ENCODE measurements at regions not wholly inside any gene's neighbourhood (a gene's known extent, or its start where the extent isn't known, plus 50 kb on each side); places are given as distances from the start of the nearest gene placed in this dataset.

DNA sequence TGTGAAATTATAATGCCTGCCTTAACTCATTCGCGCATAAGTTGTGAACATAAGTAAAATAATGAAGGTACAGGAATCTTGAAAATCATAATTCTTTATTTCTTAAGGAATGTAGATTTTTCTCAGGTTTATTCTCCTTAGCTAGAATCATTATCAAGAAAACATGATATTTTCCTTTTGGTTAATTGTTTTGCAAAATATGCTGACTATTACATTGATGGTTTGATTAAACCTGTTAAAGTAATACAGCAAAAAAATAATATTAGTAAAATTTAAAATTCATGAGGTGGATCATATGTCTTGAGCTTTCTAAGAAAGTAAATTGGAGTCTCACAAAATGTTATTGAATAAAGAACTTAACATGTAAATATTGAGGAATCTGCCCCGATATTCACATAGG is 178.7 kb upstream of the TRAM1L1 start:
- H3K27ac ChIP-seq (ENCODE audit: low read length, poor library complexity, severe bottlenecking) = no peak overlapping the region
- no peak overlapping the region for H3K18ac ChIP-seq (ENCODE audit: low read depth in 1 of 2, low read length in 2 of 2)
- H3K36me3 ChIP-seq (ENCODE audit: control insufficient read depth in 1 of 2, insufficient read depth in 2 of 2, low read depth in 1 of 2, low read length in 2 of 2) = no peaks in the 10 kb centered on the region
- WGBS = 100% methylated on average over 1 of the region's 3 CpGs
- H3K4ac ChIP-seq (ENCODE audit: low read depth in 1 of 2, low read length in 2 of 2) = no peak overlapping the region
- H3K79me1 ChIP-seq (replicated peaks; ENCODE audit: low read length, poor library complexity, severe bottlenecking) = no peaks in the 10 kb centered on the region
- no peak overlapping the region for H3K4me3 ChIP-seq (ENCODE audit: insufficient read depth in 1 of 2, low read depth in 1 of 2, low read length in 2 of 2)
- H2BK15ac ChIP-seq (ENCODE audit: low read depth, poor library complexity, severe bottlenecking) = no peak overlapping the region
- no peak overlapping the region for H2AFZ ChIP-seq (ENCODE audit: low read depth, low read length)
- no peak overlapping the region for H2BK12ac ChIP-seq (ENCODE audit: low read length in 2 of 2)
- H3K23ac ChIP-seq (ENCODE audit: low read length in 2 of 2) = no peak overlapping the region
- no peak overlapping the region for H3K14ac ChIP-seq (ENCODE audit: low read length in 2 of 2)
- no peaks in the 10 kb centered on the region for H3K9me3 ChIP-seq (ENCODE audit: control insufficient read depth, low read length)
- H4K8ac ChIP-seq (ENCODE audit: low read length) = no peak overlapping the region
- H2BK120ac ChIP-seq (ENCODE audit: low read depth, low read length) = no peak overlapping the region
- H3K9ac ChIP-seq (ENCODE audit: low read length) = no peak overlapping the region
- no peak overlapping the region for H2BK5ac ChIP-seq (ENCODE audit: low read depth, low read length, poor library complexity, severe bottlenecking)
- H4K91ac ChIP-seq (ENCODE audit: low read length) = no peak overlapping the region
- no peak overlapping the region for H3K4me2 ChIP-seq (ENCODE audit: low read length, poor library complexity, severe bottlenecking)
- no peaks in the 10 kb centered on the region for H3K4me1 ChIP-seq (ENCODE audit: control insufficient read depth, insufficient read depth, low read depth, low read length)
- no peaks in the 10 kb centered on the region for H3K27me3 ChIP-seq (ENCODE audit: control insufficient read depth in 1 of 2, insufficient read depth in 1 of 2, low read length in 2 of 2)
- no peak overlapping the region for H2AK5ac ChIP-seq (ENCODE audit: low read length, severe bottlenecking)
- no peak for DNase-seq

DNA sequence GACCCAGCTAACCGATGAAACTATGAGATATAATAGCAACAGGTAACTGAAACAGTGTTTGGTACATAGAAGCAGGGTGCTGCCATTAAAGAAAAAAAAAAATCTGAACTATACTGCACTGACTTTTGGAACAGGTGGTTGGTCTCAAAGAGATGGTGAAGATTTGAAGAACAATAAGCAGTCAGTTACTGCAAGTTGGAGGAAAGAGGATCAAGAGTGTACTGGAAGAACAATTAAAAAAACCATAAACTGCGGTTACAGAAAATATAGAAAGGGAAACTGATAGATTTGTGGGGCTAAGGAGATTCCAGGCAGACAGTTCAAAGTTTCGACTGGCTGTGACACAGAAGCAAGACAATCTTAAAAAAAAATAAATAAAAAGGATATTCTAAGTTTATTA is 181.9 kb upstream of the TRAM1L1 start:
- Histone ChIP-seq H2BK15ac (ENCODE audit: low read depth, poor library complexity, severe bottlenecking) (no peak overlapping the region), H2AFZ (ENCODE audit: low read depth, low read length) (no peak overlapping the region), H2BK12ac (ENCODE audit: low read length in 2 of 2) (no peak overlapping the region), H3K23ac (ENCODE audit: low read length in 2 of 2) (no peak overlapping the region), H2BK120ac (ENCODE audit: low read depth, low read length) (no peak overlapping the region), H3K4me2 (ENCODE audit: low read length, poor library complexity, severe bottlenecking) (no peak overlapping the region), H3K14ac (ENCODE audit: low read length in 2 of 2) (no peak overlapping the region), H4K91ac (ENCODE audit: low read length) (no peak overlapping the region), H3K27ac (ENCODE audit: low read length, poor library complexity, severe bottlenecking) (no peak overlapping the region), H3K79me1 (replicated peaks; ENCODE audit: low read length, poor library complexity, severe bottlenecking) (no peaks in the 10 kb centered on the region), H3K4ac (ENCODE audit: low read depth in 1 of 2, low read length in 2 of 2) (no peak overlapping the region), H3K27me3 (ENCODE audit: control insufficient read depth in 1 of 2, insufficient read depth in 1 of 2, low read length in 2 of 2) (no peaks in the 10 kb centered on the region), H2BK5ac (ENCODE audit: low read depth, low read length, poor library complexity, severe bottlenecking) (no peak overlapping the region), H3K4me3 (ENCODE audit: insufficient read depth in 1 of 2, low read depth in 1 of 2, low read length in 2 of 2) (no peak overlapping the region), H3K18ac (ENCODE audit: low read depth in 1 of 2, low read length in 2 of 2) (no peak overlapping the region), H3K9me3 (ENCODE audit: control insufficient read depth, low read length) (no peaks in the 10 kb centered on the region), H3K36me3 (ENCODE audit: control insufficient read depth in 1 of 2, insufficient read depth in 2 of 2, low read depth in 1 of 2, low read length in 2 of 2) (no peaks in the 10 kb centered on the region), H3K9ac (ENCODE audit: low read length) (no peak overlapping the region), H2AK5ac (ENCODE audit: low read length, severe bottlenecking) (no peak overlapping the region), H3K4me1 (ENCODE audit: control insufficient read depth, insufficient read depth, low read depth, low read length) (no peaks in the 10 kb centered on the region), H4K8ac (ENCODE audit: low read length) (no peak overlapping the region)
- 100% methylated on average over 2 of the region's 3 CpGs for WGBS
- DNase-seq = no peak

DNA sequence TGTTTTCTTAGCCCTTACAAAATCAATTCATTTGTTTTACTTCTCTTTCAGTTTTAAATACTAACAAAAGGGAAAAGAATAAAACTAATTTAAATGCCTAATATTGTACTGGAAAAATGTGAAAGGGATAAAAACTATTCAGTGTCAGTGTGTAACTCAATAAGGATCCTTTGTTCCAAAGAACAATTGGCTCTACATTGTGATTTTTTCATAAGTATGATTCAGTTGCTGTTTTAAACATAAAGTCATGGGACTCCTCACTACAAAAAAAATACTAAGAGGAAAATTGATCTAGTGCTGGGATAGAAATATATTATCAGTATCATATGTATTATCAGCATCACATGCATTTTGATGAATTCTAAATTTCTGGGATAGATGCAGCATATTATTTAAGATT is 199.4 kb upstream of the TRAM1L1 start:
- Histone ChIP-seq H4K8ac (ENCODE audit: low read length) (no peak overlapping the region), H3K27ac (ENCODE audit: low read length, poor library complexity, severe bottlenecking) (no peak overlapping the region), H3K9ac (ENCODE audit: low read length) (no peak overlapping the region), H2AK5ac (ENCODE audit: low read length, severe bottlenecking) (no peak overlapping the region), H2BK5ac (ENCODE audit: low read depth, low read length, poor library complexity, severe bottlenecking) (no peak overlapping the region), H3K4ac (ENCODE audit: low read depth in 1 of 2, low read length in 2 of 2) (no peak overlapping the region), H3K18ac (ENCODE audit: low read depth in 1 of 2, low read length in 2 of 2) (no peak overlapping the region), H2BK15ac (ENCODE audit: low read depth, poor library complexity, severe bottlenecking) (no peak overlapping the region), H2BK120ac (ENCODE audit: low read depth, low read length) (no peak overlapping the region), H3K36me3 (ENCODE audit: control insufficient read depth in 1 of 2, insufficient read depth in 2 of 2, low read depth in 1 of 2, low read length in 2 of 2) (no peaks in the 10 kb centered on the region), H3K4me2 (ENCODE audit: low read length, poor library complexity, severe bottlenecking) (no peak overlapping the region), H4K91ac (ENCODE audit: low read length) (no peak overlapping the region), H3K9me3 (ENCODE audit: control insufficient read depth, low read length) (no peaks in the 10 kb centered on the region), H2BK12ac (ENCODE audit: low read length in 2 of 2) (no peak overlapping the region), H3K14ac (ENCODE audit: low read length in 2 of 2) (no peak overlapping the region), H3K23ac (ENCODE audit: low read length in 2 of 2) (no peak overlapping the region), H3K27me3 (ENCODE audit: control insufficient read depth in 1 of 2, insufficient read depth in 1 of 2, low read length in 2 of 2) (no peaks in the 10 kb centered on the region), H2AFZ (ENCODE audit: low read depth, low read length) (no peak overlapping the region), H3K4me1 (ENCODE audit: control insufficient read depth, insufficient read depth, low read depth, low read length) (no peaks in the 10 kb centered on the region), H3K79me1 (replicated peaks; ENCODE audit: low read length, poor library complexity, severe bottlenecking) (no peaks in the 10 kb centered on the region), H3K4me3 (ENCODE audit: insufficient read depth in 1 of 2, low read depth in 1 of 2, low read length in 2 of 2) (no peak overlapping the region)
- no peak for DNase-seq

DNA sequence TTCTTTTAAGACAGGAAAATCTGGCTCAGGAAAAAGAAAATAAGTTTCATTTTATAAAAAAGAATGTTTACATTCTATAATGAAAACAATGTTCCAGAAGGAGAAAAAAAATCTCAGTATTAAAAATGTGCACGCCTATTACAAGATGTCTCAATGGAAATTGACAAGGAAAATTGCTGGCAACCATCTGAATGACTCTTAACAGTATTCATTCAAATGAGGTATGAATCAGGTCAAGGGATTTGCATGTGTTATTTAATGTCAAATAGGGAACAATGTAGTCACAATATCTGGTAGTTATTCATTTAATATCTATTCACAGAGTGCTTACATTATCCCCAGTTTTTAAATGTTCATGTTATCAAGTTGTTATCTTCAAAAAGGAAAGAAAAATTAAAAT is 208.4 kb upstream of the TRAM1L1 start:
- H3K79me1 ChIP-seq (replicated peaks; ENCODE audit: low read length, poor library complexity, severe bottlenecking) = no peaks in the 10 kb centered on the region
- no peak overlapping the region for H2BK5ac ChIP-seq (ENCODE audit: low read depth, low read length, poor library complexity, severe bottlenecking)
- H2BK120ac ChIP-seq (ENCODE audit: low read depth, low read length) = no peak overlapping the region
- no peak overlapping the region for H2BK15ac ChIP-seq (ENCODE audit: low read depth, poor library complexity, severe bottlenecking)
- H2BK12ac ChIP-seq (ENCODE audit: low read length in 2 of 2) = no peak overlapping the region
- no peak overlapping the region for H4K91ac ChIP-seq (ENCODE audit: low read length)
- H3K4me1 ChIP-seq (ENCODE audit: control insufficient read depth, insufficient read depth, low read depth, low read length) = no peaks in the 10 kb centered on the region
- H3K4me3 ChIP-seq (ENCODE audit: insufficient read depth in 1 of 2, low read depth in 1 of 2, low read length in 2 of 2) = no peak overlapping the region
- no peaks in the 10 kb centered on the region for H3K36me3 ChIP-seq (ENCODE audit: control insufficient read depth in 1 of 2, insufficient read depth in 2 of 2, low read depth in 1 of 2, low read length in 2 of 2)
- H3K4ac ChIP-seq (ENCODE audit: low read depth in 1 of 2, low read length in 2 of 2) = no peak overlapping the region
- H3K23ac ChIP-seq (ENCODE audit: low read length in 2 of 2) = no peak overlapping the region
- no peak overlapping the region for H3K9ac ChIP-seq (ENCODE audit: low read length)
- H3K14ac ChIP-seq (ENCODE audit: low read length in 2 of 2) = no peak overlapping the region
- no peak overlapping the region for H3K4me2 ChIP-seq (ENCODE audit: low read length, poor library complexity, severe bottlenecking)
- no peaks in the 10 kb centered on the region for H3K9me3 ChIP-seq (ENCODE audit: control insufficient read depth, low read length)
- DNase-seq = no peak
- H4K8ac ChIP-seq (ENCODE audit: low read length) = no peak overlapping the region
- WGBS = no CpG with 5 or more reads among the region's 1 CpG
- H3K18ac ChIP-seq (ENCODE audit: low read depth in 1 of 2, low read length in 2 of 2) = no peak overlapping the region
- H2AK5ac ChIP-seq (ENCODE audit: low read length, severe bottlenecking) = no peak overlapping the region
- no peak overlapping the region for H2AFZ ChIP-seq (ENCODE audit: low read depth, low read length)
- H3K27me3 ChIP-seq (ENCODE audit: control insufficient read depth in 1 of 2, insufficient read depth in 1 of 2, low read length in 2 of 2) = no peaks in the 10 kb centered on the region
- no peak overlapping the region for H3K27ac ChIP-seq (ENCODE audit: low read length, poor library complexity, severe bottlenecking)
